Kidney epithelial cell (primary cell): ENCODE measurements at regions not wholly inside any gene's neighbourhood (a gene's known extent, or its start where the extent isn't known, plus 50 kb on each side); places are given as distances from the start of the nearest gene placed in this dataset.

Source experiments
- DNase-seq: peaks from one replicate; pipeline ENCODE4 v3.0.0-alpha.2; 2010; ENCODE audit warnings: low read depth
- H3K27me3 ChIP-seq: 2 replicates; pipeline ENCODE4 v1.6.0; 2011; ENCODE audit warnings: low read length; ENCODE audit not compliant: control insufficient read depth, insufficient read depth
- H3K36me3 ChIP-seq: 2 replicates; pipeline ENCODE4 v1.5.1; 2011; ENCODE audit warnings: low read length; ENCODE audit not compliant: control insufficient read depth, insufficient read depth
- H3K4me3 ChIP-seq: 2 replicates; pipeline ENCODE4 v1.5.1; 2011; ENCODE audit warnings: low read depth, mild to moderate bottlenecking, control low read depth, low read length
- TF ChIP-seq, protein P1 (sequence below): IDR thresholded peaks from 2 replicates; pipeline ENCODE4 v1.5.1; 2011; ENCODE audit warnings: mild to moderate bottlenecking, moderate library complexity, low read length, control low read depth, inconsistent platforms; ENCODE audit not compliant: insufficient read depth, poor library complexity, severe bottlenecking

DNA sequence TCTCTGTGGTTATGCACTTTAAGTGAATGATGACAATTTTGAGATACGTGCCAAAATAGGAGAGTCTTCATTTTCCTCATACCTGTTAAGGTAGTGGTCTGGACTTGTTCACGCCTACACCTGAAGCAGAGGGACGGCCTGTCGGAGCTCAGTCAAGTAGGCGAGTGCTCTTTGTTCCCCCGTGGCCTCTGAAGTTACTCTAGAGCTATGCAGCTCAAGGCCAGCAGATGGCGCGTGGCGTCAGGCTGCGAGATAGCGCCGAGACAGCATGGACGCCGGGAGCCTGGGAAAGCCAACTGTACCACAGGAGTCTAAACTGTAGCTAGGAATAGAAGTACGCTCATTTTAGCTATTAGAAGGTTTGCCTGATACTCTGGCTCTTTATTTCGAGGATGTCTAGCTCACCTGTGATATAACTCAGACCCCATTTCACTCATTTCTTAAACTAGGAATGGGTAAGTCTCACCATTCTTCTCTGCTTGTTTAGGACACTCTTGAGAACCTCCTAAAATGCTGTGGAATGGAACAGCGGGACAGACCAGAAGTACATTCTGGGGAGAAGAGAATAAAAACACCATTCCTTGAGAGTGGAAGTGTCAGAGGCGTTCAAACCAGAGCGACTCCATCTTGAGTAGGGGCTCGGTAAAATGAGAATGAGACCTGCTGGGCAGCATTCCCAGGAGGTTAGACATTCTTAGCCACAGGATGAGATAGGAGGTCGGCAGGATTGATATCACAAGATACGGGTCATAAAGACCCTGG lies 267.4 kb upstream of the HMGA2 start:
- no peak overlapping the region for H3K4me3 ChIP-seq
- no peak for DNase-seq
- H3K27me3 ChIP-seq: no peaks in the 10 kb centered on the region
- TF ChIP-seq, protein P1, sequence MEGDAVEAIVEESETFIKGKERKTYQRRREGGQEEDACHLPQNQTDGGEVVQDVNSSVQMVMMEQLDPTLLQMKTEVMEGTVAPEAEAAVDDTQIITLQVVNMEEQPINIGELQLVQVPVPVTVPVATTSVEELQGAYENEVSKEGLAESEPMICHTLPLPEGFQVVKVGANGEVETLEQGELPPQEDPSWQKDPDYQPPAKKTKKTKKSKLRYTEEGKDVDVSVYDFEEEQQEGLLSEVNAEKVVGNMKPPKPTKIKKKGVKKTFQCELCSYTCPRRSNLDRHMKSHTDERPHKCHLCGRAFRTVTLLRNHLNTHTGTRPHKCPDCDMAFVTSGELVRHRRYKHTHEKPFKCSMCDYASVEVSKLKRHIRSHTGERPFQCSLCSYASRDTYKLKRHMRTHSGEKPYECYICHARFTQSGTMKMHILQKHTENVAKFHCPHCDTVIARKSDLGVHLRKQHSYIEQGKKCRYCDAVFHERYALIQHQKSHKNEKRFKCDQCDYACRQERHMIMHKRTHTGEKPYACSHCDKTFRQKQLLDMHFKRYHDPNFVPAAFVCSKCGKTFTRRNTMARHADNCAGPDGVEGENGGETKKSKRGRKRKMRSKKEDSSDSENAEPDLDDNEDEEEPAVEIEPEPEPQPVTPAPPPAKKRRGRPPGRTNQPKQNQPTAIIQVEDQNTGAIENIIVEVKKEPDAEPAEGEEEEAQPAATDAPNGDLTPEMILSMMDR: peak; percentile 93
- H3K36me3 ChIP-seq: no peaks in the 10 kb centered on the region

- DNase-seq: no peak
- H3K4me3 ChIP-seq: no peak overlapping the region
- TF ChIP-seq, protein P1: no peak
- H3K27me3 ChIP-seq: no peaks in the 10 kb centered on the region
- no peaks in the 10 kb centered on the region for H3K36me3 ChIP-seq
These were observed 266.7 kb upstream of the HMGA2 start for GRCh38 chr12:65557438-65558181.

DNA sequence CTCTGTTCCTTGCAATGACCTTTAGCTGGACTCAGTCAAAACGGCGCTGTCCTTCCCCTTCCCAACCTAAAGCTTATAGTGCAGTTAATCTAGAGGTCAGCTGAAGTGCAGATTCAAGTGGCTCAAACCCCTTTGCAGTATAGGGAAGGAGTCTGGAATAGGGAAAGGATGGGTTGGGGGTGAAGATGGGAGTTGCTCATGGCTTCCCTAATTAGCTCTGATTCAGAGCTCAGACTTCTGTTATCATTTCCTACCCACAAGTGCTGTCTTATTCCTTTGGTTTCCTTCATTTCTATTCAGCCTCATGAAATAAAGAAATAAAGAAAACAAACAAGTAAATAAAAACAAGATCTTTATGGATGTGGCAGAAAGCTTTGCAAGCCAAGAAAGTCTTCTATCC lies 264.0 kb upstream of the HMGA2 start:
- TF ChIP-seq, protein P1: no peak
- Histone ChIP-seq H3K36me3 (no peaks in the 10 kb centered on the region), H3K4me3 (no peak overlapping the region), H3K27me3 (no peaks in the 10 kb centered on the region)
- DNase-seq: no peak

DNA sequence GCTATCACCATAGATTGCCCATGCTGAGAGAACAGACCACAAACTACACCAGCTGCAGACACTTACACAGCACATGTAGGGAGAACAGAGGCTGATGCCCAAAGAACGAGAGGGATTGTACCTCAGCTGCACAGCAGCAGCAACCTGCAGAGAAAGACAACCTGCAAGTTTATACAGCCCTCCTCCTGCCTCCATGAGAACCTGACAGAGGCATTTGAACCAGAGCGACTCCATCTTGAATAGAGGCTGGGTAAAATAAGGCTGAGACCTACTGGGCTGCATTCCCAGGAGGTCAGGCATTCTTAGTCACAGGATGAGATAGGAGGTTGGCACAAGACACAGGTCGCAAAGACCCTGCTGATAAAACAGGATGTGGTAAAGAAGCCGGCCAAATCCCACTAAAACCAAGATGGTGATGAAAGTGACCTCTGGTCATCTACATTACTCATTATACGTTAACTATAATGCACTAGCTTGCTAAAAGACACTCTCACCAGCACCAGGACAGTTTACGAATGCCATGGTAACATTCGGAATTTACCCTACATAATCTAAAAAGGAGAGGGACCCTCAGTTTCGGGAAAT lies 262.4 kb upstream of the HMGA2 start:
- TF ChIP-seq, protein P1: no peak
- no peak overlapping the region for H3K4me3 ChIP-seq
- no peak for DNase-seq
- H3K36me3 ChIP-seq: no peaks in the 10 kb centered on the region
- H3K27me3 ChIP-seq: no peaks in the 10 kb centered on the region

GRCh38 chr12:65565601-65566560 lies 258.4 kb upstream of the HMGA2 start:
- DNase-seq: no peak

More at GRCh38 chr12:65565601-65566560, 258.4 kb upstream of the HMGA2 start:
- no peak overlapping the region for H3K4me3 ChIP-seq
- H3K36me3 ChIP-seq: no peaks in the 10 kb centered on the region
- TF ChIP-seq, protein P1: no peak
- H3K27me3 ChIP-seq: no peaks in the 10 kb centered on the region
